Fibroblast of the aortic adventitia (primary cell): ENCODE measurements at regions not wholly inside any gene's neighbourhood (a gene's known extent, or its start where the extent isn't known, plus 50 kb on each side); places are given as distances from the start of the nearest gene placed in this dataset.

Experiments
- DNase-seq: peaks from one replicate; pipeline ENCODE4 v3.0.0-alpha.2; 2010; ENCODE audit warnings: low read depth
- H3K4me3 ChIP-seq: 2 replicates; pipeline ENCODE4 v1.5.1; 2011; ENCODE audit warnings: low read depth, mild to moderate bottlenecking, control low read depth, low read length, moderate library complexity
- TF ChIP-seq, protein P1 (sequence below): IDR thresholded peaks from 2 replicates; pipeline ENCODE4 v1.5.1; 2011; ENCODE audit warnings: mild to moderate bottlenecking, low read length, control low read depth, inconsistent platforms; ENCODE audit not compliant: insufficient read depth

DNA sequence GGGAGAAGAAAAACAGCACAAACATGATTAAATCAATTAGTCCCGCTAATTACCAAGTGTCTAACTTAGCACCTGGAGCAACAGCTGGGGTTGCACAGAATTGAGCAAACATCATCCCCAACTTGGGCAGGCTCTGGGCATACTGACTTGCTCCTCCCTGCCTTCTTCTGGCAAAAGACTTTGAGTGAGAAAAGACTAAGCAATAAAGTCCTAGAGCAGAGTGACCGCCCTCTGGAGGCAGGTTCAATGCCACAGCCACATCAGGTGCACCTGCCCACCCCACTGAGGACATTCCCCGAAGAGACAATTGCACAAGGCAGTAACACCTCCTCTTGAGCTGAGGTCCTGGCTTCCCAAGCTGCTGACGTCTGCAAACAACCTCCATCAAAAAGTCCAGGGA, 358.3 kb downstream of the SOX9 start:
- no peak for DNase-seq
- TF ChIP-seq, protein P1, sequence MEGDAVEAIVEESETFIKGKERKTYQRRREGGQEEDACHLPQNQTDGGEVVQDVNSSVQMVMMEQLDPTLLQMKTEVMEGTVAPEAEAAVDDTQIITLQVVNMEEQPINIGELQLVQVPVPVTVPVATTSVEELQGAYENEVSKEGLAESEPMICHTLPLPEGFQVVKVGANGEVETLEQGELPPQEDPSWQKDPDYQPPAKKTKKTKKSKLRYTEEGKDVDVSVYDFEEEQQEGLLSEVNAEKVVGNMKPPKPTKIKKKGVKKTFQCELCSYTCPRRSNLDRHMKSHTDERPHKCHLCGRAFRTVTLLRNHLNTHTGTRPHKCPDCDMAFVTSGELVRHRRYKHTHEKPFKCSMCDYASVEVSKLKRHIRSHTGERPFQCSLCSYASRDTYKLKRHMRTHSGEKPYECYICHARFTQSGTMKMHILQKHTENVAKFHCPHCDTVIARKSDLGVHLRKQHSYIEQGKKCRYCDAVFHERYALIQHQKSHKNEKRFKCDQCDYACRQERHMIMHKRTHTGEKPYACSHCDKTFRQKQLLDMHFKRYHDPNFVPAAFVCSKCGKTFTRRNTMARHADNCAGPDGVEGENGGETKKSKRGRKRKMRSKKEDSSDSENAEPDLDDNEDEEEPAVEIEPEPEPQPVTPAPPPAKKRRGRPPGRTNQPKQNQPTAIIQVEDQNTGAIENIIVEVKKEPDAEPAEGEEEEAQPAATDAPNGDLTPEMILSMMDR: no peak
- no peak overlapping the region for H3K4me3 ChIP-seq

DNA sequence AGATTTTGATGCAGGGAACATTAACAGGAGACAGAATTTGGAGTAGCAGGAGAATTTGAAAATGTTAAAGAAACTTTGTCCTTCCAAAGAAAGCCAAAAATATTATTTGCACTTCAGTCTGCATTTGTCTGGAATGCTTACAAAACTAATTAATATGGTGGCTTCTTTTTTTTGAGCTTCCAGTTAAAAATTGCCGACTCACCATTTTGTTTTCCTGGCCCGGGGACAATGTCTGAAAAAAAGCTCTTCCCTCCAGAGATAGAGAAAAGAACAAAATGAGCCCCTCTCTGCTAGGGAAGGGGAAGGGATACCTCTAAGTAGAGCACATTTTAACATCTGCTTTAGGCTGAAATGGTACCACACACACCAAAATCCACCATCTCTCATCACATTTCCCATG, 360.8 kb downstream of the SOX9 start:
- TF ChIP-seq, protein P1: no peak
- DNase-seq: no peak
- no peak overlapping the region for H3K4me3 ChIP-seq

DNA sequence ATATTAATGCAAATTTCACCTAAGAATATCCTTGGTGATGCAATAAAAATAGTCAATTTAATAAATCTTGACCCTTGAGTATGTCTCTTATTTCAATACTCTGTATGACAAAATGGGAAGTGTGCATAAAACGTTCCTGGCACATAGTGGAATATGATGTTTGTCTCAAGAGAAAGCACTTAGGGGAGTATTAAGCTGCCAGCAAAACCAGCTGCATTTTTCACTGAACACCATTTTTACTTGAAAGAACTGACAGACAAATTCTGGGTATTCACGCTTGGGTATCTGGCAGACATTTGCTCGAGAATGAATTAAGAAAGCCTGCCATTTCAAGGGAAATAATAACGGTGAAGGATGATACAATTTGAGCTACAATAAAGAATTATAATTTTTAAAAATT, 364.8 kb downstream of the SOX9 start:
- DNase-seq: no peak
- TF ChIP-seq, protein P1: no peak

DNA sequence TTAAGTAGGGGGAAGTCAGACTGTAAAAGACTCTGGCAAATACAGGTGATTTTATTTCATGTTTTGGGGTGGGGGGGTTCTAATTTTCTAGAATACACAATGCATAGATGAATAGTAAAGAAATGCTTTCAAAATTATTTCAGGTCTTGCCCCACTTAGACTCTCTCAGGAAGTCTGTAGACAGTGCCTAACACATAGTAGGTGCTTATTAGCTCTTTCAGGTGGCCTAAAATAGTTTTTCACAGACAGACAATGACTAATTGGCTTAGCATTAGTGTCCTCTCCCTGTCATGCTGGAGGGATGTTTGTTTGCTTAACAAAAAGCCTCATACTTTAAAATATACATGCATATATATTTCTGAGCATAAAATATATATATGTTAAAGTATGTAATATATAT, 366.0 kb downstream of the SOX9 start:
- TF ChIP-seq, protein P1: no peak

More for the DNA sequence above, 364.8 kb downstream of the SOX9 start:
- no peak overlapping the region for H3K4me3 ChIP-seq

DNA sequence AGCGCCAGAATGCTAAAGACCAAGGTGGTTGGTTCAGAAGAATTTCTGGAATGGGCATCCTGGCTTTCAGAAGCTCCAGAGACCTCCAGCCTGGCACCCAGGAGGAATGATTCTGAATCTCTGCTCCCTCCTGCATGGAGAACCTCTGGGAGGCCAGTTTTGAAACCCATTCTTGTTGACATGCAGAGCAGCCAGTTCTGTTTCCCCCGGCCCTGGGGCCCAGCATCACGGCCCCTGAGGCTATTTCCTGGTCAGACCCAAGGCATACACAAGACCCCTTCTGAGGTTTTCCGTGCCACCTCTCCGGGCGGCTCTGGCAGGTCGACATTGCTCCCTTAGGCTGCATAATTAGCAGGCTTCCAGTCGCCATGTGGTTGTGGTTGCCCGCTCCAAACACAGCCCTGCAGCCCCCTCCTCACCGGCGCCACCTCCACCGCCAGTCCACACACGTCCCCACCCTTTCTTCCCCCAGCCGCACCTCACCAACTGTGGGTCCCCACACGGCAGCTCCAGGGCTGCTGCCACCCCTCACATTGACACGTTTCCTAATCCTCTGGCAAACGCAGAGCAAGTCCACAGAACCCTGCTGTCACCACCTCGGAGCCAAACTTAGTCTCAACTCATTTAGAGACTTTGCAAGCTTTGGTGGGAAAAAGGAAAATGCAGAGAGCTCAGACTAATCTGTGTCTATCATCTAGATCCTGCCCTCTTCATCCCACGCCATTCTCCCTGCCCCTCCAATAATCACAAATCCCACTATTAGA, 367.1 kb downstream of the SOX9 start:
- DNase-seq: no peak
- TF ChIP-seq, protein P1: no peak
- H3K4me3 ChIP-seq: no peak overlapping the region

More for the DNA sequence above, 366.0 kb downstream of the SOX9 start:
- no peak overlapping the region for H3K4me3 ChIP-seq
- no peak for DNase-seq

DNA sequence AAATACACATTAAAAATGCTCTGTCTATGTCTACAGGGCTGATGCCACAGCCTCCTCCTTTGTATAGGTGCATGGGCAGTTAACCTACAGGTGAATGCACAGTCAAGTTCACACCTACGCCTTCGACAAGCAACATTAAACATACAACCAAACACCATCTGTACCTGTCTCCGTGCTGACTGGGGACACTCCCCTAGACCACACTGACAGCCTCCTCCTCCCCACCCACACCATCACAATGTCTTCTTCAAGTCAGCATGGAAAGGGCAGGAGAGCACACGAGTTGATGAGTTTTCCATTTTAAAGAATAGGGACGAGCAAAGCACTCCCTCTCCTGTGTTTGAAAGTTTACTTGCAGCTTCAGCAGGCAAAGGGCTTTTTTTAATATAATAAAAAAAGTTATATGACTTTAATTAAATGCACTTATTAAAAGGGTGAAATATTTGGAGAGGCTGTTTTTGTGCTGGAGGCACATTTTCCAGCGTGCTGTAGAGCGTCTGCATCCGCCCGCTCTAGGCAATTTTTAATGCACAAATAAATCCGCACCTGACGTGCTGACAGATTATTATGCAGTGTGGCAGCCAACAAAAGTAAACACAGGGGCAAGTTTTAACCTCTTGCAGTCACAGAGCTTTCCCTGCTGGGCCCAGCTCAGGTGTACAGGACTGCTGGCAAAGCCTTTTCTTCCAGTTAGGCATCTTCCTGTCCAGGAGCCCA, 367.9 kb downstream of the SOX9 start:
- no peak for DNase-seq
- TF ChIP-seq, protein P1: no peak
- H3K4me3 ChIP-seq: no peak overlapping the region
